ENCODE measurements at regions not wholly inside any gene's neighbourhood (a gene's known extent, or its start where the extent isn't known, plus 50 kb on each side); places are given as distances from the start of the nearest gene placed in this dataset.
"Not testable (repeated sequence)": the region's sequence is repeated elsewhere in the genome, so short reads cannot be mapped to it uniquely, and the experiment has no call there.

GRCh38 chr7:135872861-135873260 lies 104.3 kb downstream of the MTPN start:
- not testable (repeated sequence) for DNase-seq (ENCODE audit: extremely low read depth, low read depth); H3K4me3 ChIP-seq (replicated peaks; ENCODE audit: low read depth, low read length)

GRCh38 chr7:135862586-135863340 lies 114.2 kb upstream of the FAM180A start:
- no peak for DNase-seq (ENCODE audit: extremely low read depth, low read depth)
- H3K4me3 ChIP-seq (replicated peaks; ENCODE audit: low read depth, low read length): no peak overlapping the region
- TF ChIP-seq CTCF (IDR thresholded peaks at IDR 0.05; ENCODE audit: low read depth, low read length, missing control alignments): no peak

GRCh38 chr7:135859538-135859937 lies 110.9 kb upstream of the FAM180A start:
- DNase-seq (ENCODE audit: extremely low read depth, low read depth): no peak
- no peak for TF ChIP-seq CTCF (IDR thresholded peaks at IDR 0.05; ENCODE audit: low read depth, low read length, missing control alignments)
- H3K4me3 ChIP-seq (replicated peaks; ENCODE audit: low read depth, low read length): no peak overlapping the region

GRCh38 chr7:135858851-135859250 lies 110.2 kb upstream of the FAM180A start:
- H3K4me3 ChIP-seq (replicated peaks; ENCODE audit: low read depth, low read length): no peak overlapping the region
- DNase-seq (ENCODE audit: extremely low read depth, low read depth): no peak
- no peak for TF ChIP-seq CTCF (IDR thresholded peaks at IDR 0.05; ENCODE audit: low read depth, low read length, missing control alignments)

DNA sequence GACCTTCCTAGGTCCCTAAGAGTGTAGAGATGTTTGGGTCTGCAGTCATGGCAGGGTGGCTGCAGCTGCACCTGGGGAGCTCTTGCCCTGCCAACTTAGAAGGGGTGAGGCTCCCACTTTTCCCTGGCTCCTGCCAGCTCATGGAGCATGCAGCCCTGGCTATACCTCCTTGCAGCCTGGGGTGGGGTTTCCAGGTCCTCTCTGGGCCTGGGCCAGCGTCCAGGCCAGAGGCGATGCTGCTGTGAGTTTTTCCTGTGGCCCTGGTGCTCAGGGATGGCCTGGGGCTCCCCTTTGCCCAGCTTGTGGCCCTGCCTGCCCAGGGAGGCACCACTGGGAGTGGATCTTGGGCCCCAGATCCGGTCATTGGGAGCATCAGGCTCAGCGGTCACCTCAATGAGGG lies 109.8 kb upstream of the FAM180A start:
- no peak overlapping the region for H3K4me3 ChIP-seq (replicated peaks; ENCODE audit: low read depth, low read length)
- no peak for DNase-seq (ENCODE audit: extremely low read depth, low read depth)
- TF ChIP-seq CTCF (IDR thresholded peaks at IDR 0.05; ENCODE audit: low read depth, low read length, missing control alignments): no peak

DNA sequence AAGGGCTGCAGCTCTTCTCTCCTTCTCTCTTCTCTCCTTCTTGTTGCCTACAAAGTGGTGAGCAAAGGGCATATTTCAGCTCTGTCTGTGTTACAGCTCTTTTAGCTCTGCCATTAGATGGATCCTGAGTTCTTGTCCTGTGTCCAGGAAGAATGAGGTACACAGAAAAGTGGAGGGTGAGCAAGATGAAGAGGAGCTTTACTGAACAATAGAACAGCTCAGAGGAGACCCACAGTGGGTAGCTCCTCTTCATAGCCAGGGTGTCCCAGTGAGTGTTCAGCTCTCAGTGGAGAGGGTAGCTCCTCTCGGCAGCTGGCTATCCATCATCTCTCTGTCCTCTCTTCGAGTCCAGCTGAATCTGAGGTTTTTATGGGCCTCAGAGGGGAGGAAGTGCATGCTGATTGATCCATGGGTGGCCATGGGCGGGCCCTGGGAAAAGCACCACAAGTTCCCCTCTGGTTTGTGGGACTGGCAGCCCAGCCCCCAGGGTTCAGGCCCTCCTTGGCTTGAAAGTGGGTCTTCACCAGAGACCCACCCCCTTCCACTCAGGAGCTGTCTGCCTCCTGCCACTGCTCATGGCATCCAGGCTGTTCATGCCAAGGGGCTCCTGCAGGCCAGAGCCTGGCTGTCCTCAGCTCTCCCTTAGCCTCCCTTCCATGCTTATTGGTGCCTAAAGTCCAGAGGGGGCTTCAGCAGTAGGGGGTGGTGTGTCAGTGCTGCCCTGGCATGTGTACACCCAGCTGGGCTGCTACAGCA lies 109.1 kb upstream of the FAM180A start:
- H3K4me3 ChIP-seq (replicated peaks; ENCODE audit: low read depth, low read length): no peak overlapping the region
- DNase-seq (ENCODE audit: extremely low read depth, low read depth): no peak
- TF ChIP-seq CTCF (IDR thresholded peaks at IDR 0.05; ENCODE audit: low read depth, low read length, missing control alignments): no peak

DNA sequence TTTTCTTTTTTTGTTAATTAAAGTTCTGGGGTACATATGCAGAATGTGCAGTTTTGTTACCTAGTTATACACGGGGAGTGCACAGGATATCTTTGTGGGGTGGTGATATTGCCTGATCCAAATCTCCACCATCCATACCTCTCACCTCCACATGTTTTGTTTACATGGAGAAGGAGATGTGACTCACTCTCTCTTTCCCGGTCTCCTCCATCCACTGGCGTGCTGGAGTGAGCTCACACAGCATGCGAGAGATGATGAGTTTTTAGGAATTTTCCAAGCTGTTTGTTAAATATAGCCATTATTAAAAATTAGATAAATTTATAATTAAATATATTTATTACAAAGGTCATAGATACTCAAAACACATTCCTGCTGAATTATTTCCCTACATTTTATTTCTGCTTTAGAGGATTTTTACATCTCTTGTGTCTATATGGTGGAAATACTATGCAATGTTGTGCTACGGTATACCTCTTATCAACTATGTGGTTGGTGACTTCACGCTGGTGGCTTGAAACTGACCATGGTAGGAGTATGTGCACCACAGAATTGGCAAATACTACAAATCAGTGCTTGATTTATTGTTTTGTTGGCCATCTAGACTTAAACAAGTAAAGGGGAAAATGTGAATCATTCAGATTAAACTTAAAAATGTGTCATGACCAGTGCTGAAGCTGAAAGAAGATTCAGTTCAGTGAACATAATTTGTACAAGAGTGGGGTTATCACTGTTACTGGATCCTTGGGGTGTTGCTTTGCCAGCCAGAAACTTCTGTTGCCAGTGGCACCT lies 107.9 kb upstream of the FAM180A start:
- no peak overlapping the region for H3K4me3 ChIP-seq (replicated peaks; ENCODE audit: low read depth, low read length)
- DNase-seq (ENCODE audit: extremely low read depth, low read depth): no peak
- no peak for TF ChIP-seq CTCF (IDR thresholded peaks at IDR 0.05; ENCODE audit: low read depth, low read length, missing control alignments)

All from HFF-Myc (cell line).